AG08395 (cell line): ENCODE measurements at regions not wholly inside any gene's neighbourhood (a gene's known extent, or its start where the extent isn't known, plus 50 kb on each side); places are given as distances from the start of the nearest gene placed in this dataset.
"Not testable (repeated sequence)": the region's sequence is repeated elsewhere in the genome, so short reads cannot be mapped to it uniquely, and the experiment has no call there.

ENCODE experiments used
- DNase-seq: peaks from one replicate; pipeline ENCODE4 v3.0.0; 2012; ENCODE audit warnings: mixed read lengths, low spot score

DNA sequence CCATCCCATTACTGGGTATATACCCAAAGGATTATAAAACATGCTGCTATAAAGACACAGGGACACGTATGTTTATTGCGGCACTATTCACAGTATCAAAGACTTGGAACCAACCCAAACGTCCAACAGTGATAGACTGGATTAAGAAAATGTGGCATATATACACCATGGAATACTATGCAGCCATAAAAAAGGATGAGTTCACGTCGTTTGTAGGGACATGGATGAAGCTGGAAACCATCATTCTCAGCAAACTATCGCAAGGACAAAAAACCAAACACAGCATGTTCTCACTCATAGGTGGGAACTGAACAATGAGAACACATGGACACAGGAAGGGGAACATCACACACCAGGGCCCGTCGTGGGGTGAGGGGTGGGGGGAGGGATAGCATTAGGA is 106.1 kb downstream of the CHD1L start:
- not testable (repeated sequence) for DNase-seq

DNA sequence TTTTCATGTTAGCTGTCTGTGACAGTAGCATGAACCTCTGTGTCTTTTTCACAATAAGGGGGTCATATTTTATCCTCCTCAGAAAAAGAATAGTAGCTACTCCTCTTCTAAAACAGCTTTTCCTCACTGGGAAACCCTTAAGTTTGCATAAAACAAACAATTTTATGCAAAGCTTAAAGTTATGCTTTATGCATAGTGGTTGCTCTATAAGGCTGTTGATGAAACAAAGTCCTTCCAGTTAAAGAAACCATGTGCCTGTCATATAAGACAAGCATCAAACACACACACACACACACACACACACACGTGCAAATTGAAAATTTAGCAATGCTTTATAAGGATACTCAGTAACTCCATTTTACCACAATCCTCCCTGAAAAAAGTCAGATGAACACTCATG is 107.0 kb downstream of the CHD1L start:
- no peak for DNase-seq

DNA sequence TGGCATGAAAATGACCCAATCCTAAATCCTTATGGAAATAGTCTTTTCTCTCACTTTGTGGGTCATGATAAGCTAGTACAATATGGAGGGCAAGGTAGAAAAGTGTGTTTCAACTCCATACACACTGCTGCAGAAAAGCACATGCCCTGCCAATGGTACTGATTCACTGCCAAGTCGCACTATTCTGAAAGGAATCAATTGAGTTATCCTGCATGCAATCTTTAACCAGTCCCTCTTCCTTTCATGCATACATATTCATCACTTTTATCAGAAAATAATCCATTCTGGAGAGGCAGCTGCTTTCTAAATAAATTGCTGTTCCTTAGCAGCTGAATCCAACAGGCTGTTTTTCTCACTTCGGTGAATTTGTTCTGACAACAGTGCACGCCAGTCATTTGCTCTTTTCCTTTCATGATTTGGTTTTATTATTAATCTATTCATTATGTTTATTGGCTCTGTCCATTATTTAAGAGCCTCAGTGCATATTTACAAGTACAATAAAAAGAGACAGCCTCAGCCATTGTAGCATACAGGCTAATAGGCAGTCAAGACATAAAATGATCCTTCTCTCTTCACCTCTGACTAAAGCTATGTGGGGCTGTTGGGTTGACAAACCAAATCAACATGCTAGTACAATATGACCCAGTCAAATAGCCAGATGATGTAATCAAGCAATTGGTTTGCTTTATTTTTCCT is 108.8 kb downstream of the CHD1L start:
- no peak for DNase-seq

DNA sequence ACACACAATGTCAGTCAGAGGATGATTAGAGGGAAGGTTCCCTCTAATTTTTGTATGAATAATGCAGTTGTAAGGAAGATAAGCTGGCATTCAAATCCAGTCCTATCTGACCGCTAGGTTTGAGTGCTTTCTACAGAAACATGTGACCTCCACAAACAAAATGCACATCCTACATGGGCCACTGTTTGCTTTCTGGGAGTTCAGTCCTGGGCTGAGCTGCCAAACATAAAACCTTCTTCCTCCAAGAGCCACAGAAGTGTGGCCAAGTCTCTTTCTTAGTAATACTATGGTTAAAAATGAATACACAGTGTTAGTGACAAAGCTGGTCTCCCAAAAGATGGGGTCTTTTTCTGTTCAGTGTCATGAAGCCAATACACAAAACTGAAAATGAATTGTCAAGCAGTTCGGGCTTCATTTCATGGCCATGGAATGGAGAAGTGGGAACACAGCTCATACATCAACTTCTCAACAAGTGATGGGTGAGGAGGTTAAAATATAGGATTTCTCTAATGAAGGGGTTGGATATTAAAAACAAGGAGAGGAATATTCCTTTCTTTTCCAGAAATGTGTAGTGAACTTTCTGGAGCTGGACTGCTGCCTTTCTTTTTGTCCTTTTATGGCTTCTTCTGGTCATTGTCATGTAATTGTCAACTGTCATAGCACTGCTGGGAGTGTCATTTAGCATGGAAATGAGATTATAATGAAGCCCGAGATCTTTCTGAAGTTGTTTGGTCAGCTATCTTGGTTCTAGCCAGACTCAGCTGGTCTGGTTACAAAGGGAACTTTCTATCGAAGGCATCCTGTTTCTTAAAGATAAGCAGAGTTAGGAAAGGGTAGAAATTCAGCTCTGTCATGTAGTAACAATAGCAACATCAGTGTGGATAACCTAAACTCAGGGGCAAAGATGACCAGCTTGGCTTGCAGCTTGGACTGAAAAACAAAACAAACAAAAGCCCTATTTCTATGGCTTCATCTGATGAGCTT is 135.1 kb downstream of the CHD1L start:
- DNase-seq = no peak

DNA sequence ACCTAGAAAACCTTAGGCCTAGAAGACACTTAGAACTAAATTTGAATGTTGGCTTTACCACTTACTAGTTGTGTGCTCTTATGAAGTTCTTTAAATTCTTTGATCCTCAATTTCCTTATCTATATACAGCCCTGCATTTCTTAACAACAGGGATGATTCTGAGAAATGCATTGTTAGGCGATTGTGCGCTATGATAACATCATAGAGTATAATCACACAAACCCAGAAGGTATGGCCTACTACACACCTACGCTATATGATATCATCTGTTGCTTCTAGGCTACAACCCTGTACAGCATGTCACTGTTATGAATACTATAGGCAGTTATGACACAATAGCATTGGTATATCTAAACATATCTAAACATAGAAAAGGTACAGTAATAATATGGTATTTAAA is 137.4 kb downstream of the CHD1L start:
- no peak for DNase-seq

DNA sequence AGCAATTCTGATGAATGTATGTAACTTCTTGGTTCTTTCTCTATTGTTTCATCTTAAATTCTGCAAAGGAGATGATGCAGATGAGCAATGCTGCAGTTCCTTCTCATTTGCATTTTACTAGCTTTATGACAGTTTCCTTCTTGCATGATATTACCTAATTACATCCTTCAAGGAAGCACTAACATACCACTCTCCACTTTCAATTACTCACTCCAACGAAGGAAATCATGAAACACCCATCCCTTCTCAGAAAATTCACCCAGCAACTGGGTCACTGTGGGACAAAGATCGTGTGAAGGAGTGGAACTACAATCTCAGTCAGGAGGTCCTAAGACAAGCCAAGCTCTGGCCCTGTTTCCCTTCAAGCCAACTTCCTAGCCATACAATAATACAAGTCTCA is 142.3 kb downstream of the CHD1L start:
- DNase-seq = no peak

DNA sequence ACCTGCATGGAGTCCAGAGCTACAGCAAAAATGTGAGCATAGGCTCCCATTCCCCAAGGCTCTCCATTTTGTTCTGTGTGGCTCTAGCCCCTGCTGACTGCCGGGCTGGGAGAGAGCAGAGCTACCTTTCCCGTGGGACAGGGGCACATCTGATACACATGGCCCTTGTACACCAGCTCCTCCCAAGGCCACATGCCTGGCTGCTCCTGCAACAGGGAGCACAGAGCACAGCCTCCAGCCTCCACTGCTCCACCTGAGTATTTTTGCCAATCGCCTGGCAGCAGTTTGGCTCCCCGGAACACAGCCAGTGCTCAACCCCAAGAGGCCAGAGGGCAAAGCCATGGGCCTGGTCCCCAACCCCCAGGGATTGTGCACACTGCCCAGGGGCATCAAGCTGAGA is 146.5 kb downstream of the CHD1L start:
- DNase-seq = no peak

DNA sequence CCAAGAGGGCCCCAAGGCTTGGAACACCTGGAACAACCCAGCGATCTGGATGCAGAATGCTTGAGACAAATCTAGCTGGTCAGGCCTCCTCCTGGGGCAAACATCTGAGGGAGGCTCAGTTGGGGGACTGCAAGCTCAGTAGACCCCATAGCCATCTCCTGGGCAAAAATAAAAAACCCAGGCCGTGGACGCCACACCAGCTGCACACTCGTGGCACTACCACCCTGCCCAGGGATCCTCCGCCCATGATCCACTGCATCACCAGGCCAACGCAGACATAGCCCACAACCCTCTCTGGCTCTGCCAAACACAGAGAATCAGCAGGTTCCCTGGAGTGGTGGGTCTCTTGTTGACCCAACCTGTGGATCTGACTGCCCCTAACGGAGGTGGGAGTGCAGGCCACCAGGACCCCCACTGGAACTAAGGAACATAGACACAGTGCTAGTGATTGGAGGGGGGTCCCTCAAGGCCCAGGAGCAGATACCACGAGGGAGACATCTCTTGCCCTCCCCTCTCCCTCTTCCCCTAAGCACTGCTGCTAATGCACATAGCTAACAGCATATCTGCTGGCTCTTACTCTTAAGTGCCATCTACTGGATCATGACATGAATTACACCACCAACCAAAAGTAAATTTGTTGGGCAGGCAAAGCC is 147.2 kb downstream of the CHD1L start:
- DNase-seq = peak; percentile 71

DNA sequence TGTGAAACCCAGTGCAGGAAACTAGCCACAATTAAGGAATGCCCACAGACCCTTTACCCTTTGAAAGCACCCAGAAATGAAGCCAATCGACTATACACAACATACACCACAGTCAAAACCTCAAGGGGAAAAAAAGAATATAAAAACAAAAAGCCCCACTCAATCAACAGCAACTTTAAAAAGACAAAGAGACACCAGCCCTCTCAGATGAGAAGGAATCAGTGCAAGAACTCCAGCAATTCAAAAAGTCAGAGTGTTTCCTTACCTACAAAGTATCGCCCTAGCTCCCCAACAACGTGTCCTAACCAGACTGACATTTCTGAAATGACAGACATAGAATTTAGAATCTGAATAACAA is 147.7 kb downstream of the CHD1L start:
- DNase-seq = no peak

DNA sequence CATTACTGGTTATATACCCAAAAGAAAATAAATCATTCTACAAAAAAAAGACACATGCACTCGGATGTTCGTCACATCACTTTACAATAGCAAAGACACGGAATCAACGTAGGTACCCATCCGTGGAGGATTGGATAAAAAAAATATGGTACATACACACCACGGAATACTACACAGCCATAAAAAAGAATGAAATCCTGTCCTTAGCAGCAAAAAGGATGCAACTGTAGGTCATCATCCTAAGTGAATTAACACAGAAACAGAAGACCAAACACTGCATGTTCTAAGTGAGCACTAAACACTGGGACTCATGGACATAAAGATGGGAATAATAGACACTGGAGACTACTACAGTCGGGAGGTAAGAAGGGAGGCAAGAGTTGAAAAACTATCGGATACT is 148.6 kb downstream of the CHD1L start:
- DNase-seq = no peak

DNA sequence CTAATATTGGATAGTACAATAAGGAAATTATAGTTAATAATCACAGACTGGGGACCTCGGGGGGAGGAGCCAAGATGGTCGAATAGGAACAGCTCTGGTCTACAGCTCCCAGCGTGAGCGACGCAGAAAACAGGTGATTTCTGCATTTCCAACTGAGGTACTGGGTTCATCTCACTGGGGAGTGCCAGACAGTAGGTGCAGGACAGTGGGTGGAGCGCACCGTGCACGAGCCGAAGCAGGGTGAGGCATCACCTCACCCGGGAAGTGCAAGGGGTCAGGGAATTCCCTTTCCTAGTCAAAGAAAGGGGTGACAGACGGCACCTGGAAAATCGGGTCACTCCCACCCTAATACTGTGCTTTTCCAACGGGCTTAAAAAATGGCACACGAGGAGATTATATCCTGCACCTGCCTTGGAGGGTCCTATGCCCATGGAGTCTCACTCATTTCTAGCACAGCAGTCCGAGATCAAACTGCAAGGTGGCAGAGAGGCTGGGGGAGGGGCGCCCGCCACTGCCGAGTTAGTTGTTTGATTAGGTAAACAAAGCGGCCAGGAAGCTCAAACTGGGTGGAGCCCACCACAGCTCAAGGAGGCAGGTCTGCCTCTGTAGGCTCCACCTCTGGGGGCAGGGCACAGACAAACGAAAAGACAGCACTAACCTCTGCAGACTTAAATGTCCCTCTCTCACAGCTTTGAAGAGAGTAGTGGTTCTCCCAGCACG is 138.8 kb upstream of the BCL9 start:
- not testable (repeated sequence) for DNase-seq

DNA sequence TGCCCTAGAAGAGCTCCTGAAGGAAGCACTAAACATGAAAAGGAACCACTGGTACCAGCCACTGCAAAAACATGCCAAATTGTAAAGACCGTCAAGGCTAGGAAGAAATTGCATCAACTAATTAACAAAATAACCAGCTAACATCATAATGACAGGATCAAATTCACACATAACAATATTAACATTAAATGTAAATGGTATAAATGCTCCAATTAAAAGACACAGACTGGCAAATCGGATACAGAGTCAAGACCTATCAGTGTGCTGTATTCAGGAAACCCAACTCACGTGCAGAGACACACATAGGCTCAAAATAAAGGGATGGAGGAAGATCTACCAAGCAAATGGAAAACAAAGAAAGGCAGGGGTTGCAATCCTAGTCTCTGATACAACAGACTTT is 137.0 kb upstream of the BCL9 start:
- DNase-seq = not testable (repeated sequence)

DNA sequence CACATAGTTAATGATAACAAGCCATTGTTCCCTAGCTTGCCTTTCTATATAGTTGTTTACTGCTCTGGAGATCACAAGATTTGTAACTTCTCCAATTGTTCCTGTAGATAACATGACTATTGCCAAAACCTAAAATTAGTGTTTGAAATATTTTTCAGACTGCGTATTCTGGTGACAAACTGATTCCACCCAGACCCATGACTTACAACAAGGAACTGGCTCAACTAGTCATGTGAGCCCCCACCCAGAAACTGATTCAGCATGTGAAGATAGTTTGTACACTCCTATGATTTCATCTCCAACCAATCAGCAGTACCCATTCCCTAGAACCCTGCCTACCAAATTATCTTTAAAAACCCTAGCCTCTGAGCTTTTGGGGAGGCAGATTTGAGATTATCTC is 131.4 kb upstream of the BCL9 start:
- DNase-seq = no peak

DNA sequence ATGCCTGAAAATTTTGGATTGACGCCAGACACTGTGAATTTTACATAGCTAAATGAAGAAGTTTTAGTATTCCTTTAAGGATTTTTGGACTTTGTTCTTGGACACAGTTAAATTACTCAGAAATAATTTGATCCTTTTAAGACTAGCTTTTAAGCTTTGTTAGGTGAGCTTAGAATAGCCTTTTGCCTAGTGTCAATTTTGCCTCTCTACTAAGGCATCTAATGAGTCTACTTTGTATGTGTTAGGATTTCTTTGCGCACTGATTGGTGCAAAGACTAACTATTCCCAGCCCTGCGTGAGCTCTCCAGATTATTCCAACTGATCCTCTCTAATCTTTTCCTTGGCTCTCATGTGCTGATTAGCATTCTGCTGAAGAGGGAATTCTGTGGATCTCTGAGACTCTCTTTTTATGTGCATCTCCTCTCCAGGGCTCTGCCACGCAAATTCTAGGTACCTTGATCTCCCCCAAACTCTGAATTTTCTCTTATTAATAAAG is 128.1 kb upstream of the BCL9 start:
- no peak for DNase-seq

DNA sequence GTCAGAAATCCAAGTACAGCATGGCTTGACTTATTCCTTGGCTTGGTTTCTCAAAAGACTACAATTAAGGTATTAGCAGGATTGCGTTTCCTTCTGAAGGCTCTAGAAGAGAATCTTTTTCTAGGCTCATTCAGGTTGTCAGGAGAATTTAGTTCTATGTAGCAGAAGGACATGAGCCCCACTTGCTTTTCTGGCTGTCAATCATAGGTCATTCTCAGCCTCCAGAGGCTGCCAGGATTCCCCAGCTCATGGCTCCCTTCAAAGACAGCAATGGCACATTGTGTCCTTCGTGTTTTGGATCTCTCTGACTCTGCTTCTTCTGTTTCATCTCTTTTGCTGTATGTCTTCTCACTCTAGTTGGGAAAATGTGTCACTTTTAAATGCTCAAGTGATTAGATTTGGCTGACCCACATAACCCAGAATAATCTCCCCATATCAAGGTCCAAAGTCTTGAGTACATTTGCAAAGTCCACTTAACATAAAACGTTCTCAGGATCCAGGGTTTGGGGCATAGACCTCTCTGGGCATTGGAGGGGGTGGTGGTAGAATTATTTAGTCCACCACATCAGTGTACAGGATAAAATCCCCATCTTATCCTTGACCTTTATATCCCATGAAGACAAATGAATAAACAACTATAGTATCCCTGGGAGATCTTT is 126.7 kb upstream of the BCL9 start:
- no peak for DNase-seq

DNA sequence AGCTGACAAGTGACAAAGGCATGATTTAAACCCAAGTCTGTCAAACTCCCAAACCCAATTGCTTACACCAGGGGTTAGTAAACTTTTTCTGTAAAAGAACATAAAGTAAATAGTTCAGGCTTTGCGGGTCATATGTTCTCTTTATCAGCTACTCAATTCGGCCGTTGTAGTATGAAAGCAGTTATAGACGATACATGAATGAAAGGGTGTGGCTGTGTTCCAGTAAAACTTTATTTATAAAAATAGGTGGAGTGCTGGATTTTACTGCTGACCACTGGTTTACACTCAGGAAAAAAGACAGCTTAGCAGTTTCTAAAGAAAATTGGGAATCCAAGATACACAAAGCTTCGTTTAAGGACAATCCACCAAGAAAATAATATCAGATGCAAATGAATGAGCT is 124.3 kb upstream of the BCL9 start:
- DNase-seq = no peak

DNA sequence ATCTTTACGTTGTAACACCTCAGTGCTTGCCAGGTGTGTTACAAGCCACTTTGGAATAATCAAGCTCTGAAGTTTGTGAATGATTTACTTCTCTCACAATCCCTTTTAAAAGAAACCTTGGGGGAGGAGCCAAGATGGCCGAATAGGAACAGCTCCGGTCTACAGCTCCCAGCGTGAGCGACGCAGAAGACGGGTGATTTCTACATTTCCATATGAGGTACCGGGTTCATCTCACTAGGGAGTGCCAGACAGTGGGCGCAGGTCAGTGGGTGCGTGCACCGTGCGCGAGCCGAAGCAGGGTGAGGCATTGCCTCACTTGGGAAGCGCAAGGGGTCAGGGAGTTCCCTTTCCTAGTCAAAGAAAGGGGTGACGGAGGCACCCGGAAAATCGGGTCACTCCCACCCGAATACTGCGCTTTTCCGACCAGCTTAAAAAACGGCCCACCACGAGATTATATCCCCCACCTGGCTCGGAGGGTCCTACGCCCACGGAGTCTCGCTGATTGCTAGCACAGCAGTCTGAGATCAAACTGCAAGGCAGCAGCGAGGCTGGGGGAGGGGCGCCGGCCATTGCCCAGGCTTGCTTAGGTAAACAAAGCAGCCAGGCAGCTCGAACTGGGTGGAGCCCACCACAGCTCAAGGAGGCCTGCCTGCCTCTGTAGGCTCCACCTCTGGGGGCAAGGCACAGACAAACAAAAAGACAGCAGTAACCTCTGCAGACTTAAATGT is 118.0 kb upstream of the BCL9 start:
- DNase-seq = not testable (repeated sequence)

DNA sequence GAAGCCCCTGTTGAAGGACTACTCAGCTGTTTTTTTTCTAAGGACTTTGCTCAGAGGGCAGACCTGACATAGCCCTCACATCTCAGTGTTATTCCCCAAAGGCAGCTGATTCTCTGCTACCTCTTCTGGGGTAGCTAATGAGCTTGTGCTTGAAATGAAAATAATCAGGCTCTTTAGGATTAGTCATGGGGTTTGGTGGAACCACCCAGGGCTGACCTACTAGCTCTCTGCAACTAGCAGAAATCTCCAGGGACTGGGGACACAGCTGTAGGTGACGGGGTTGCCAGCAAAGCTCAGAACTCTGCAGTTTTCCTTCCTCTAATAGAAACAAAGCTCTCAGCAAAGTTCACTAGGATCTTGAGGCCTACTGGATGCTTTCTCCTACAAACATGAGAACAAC is 106.4 kb upstream of the BCL9 start:
- no peak for DNase-seq

DNA sequence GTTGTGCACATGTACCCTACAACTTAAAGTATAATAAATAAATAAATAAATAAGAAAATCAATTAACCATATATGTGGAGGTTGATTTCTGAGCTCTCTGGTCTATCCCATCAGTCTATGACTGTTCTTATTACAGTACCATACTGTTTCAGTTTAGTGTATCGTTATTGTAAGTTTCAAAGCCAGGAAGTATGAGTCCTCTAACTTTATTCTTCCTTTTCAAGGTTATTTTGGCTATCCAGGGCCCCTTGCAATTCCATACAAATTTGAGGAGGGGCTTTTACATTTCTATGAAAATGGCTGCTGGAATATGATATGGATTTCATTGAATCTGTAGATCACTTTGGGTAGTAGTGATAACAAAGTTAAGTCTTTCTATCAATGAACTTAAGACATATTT is 96.9 kb upstream of the BCL9 start:
- no peak for DNase-seq

DNA sequence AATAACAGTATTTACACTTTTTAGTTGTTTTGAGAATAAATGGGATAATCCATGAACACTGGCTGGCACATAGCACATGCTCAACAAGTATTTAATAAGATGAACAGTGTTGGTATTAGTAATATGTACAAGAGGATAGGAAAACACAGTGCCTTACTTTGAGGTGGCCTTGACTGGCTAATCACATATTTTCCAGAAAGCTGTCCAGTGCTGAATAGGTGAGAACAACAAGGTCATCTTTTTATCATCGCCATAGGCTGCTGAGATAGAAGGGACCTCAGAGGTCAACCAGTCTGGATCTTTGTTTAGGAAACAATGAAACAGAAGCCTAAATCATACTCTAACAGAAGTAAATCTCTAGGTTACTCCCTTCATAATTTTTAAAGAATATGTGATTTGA is 89.7 kb upstream of the BCL9 start:
- DNase-seq = no peak

DNA sequence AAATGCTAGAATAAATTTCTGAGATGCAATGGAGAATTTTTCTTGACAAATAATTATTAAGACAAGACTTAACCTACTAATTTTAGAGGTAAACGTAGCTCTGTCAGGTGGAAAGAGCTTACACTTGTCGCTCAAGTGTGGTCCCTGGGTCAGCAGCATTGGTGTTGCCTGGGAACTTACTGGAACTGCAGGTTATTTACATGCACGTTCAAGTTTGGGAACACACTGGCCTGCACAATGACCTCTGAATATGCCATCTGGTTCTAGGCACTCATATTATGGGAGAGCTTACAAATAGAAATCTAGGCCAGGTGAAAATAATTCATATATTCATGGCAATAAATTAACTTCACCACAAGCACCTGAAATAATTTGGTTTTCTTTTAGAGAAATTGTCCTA is 88.5 kb upstream of the BCL9 start:
- no peak for DNase-seq
